Gastrocnemius medialis (tissue), 4 donors: ENCODE measurements at regions not wholly inside any gene's neighbourhood (a gene's known extent, or its start where the extent isn't known, plus 50 kb on each side); places are given as distances from the start of the nearest gene placed in this dataset.
"Not testable (repeated sequence)": the region's sequence is repeated elsewhere in the genome, so short reads cannot be mapped to it uniquely, and the experiment has no call there.

Experiments
- ATAC-seq, 2 donors: fragments of 150-250 bp; one replicate each; pipeline ENCODE4 v1.9.1; 2016
- DNase-seq, 2 donors: peaks; one replicate each; pipeline ENCODE4 v3.0.0-alpha.2; 2019
- H3K27ac ChIP-seq, 4 donors: fragments of 200-600 bp; sonication (generic); 1 replicate in 1 of 4; 2 replicates in 3 of 4; pipeline ENCODE4 v1.5.1; 2016 to 2018; ENCODE audit warnings: mild to moderate bottlenecking in 2 of 4, moderate library complexity in 1 of 4
- H3K27me3 ChIP-seq, 3 donors: fragments of 200-600 bp; sonication (generic) in 2 of 3; 1 replicate in 1 of 3; 2 replicates in 2 of 3; pipeline versions ENCODE4 v1.5.1 to v1.6.0; 2016 to 2019; ENCODE audit warnings: mild to moderate bottlenecking in 1 of 3, moderate library complexity in 1 of 3
- H3K36me3 ChIP-seq, 2 donors: fragments of 200-600 bp; sonication (generic) in 1 of 2; one replicate each; pipeline ENCODE4 v1.5.1; 2017 to 2018
- H3K4me1 ChIP-seq, 2 donors: fragments of 200-600 bp; sonication (generic) in 1 of 2; one replicate each; pipeline ENCODE4 v1.5.1; 2016 to 2017; ENCODE audit warnings: mild to moderate bottlenecking in 2 of 2
- H3K4me3 ChIP-seq, 4 donors: fragments of 200-600 bp; sonication (generic) in 3 of 4; 1 replicate in 1 of 4; 2 replicates in 3 of 4; pipeline ENCODE4 v1.5.1; 2016 to 2019; ENCODE audit warnings: mild to moderate bottlenecking in 2 of 4
- H3K9me3 ChIP-seq, 3 donors: fragments of 200-600 bp; sonication (generic) in 2 of 3; 1 replicate in 1 of 3; 2 replicates in 2 of 3; pipeline ENCODE4 v1.5.1; 2016 to 2019
- CTCF ChIP-seq, 5 experiments: fragments of 450-650 bp in 3 of 5; fragments of 200-600 bp in 2 of 5; sonication (generic) in 2 of 5; IDR thresholded peaks in 4 of 5; conservative IDR thresholded peaks in 1 of 5; 1 replicate in 4 of 5; 2 replicates in 1 of 5; pipeline ENCODE4 v1.5.1; 2016 to 2019; ENCODE audit warnings: antibody characterized with exemption in 5 of 5, mild to moderate bottlenecking in 3 of 5, moderate library complexity in 3 of 5
- POLR2A ChIP-seq, 2 donors: fragments of 450-650 bp; IDR thresholded peaks; one replicate each; pipeline ENCODE4 v1.6.1; 2017; ENCODE audit warnings: antibody characterized with exemption in 2 of 2, mild to moderate bottlenecking in 2 of 2, moderate library complexity in 2 of 2
- in situ Hi-C, 4 donors: fragments of 200-750 bp; cut with MboI; loops; one replicate each; pipeline versions ENCODE4 v1.15.0 to v1.8.0; 2017; ENCODE audit warnings: low sequenced_read_pairs in 4 of 4
- intact Hi-C: fragments of 100-400 bp; cut with DNase I; formaldehyde crosslinking; loops from one replicate; pipeline ENCODE4 v1.15.1; 2023; ENCODE audit warnings: low total_unique reads

- Histone ChIP-seq H3K4me1 (no peaks in the 10 kb centered on the region), H3K27ac (no peak overlapping the region), H3K27me3 (no peaks in the 10 kb centered on the region), H3K9me3 (no peaks in the 10 kb centered on the region), H3K4me3 (no peak overlapping the region), H3K36me3 (no peaks in the 10 kb centered on the region)
- DNase-seq (no peak), ATAC-seq (no peak)
- TF ChIP-seq POLR2A (IDR thresholded peaks at IDR 0.05), result no peak
- no peak for TF ChIP-seq CTCF (IDR thresholded peaks at IDR 0.05 in 4 of 5, conservative IDR thresholded peaks at IDR 0.05 in 1 of 5)
- in situ Hi-C loops (no loop called here), intact Hi-C loops (no loop called here)
These were observed 80.1 kb upstream of the TSC22D2 start for GRCh38 chr3:150327678-150328653.

GRCh38 chr3:150324788-150325187 lies 83.3 kb upstream of the TSC22D2 start:
- no peak for ATAC-seq
- intact Hi-C loops (no loop called here), in situ Hi-C loops (no loop called here)
- Histone ChIP-seq H3K27me3 (no peaks in the 10 kb centered on the region), H3K27ac (no peak overlapping the region), H3K9me3 (no peaks in the 10 kb centered on the region), H3K36me3 (no peaks in the 10 kb centered on the region), H3K4me3 (no peak overlapping the region), H3K4me1 (no peaks in the 10 kb centered on the region)
- TF ChIP-seq POLR2A (IDR thresholded peaks at IDR 0.05) (no peak), CTCF (IDR thresholded peaks at IDR 0.05 in 4 of 5, conservative IDR thresholded peaks at IDR 0.05 in 1 of 5) (no peak)
- no peak for DNase-seq

GRCh38 chr3:150324245-150324644 lies 83.9 kb upstream of the TSC22D2 start:
- Histone ChIP-seq H3K27ac (no peak overlapping the region), H3K4me1 (no peaks in the 10 kb centered on the region), H3K4me3 (no peak overlapping the region), H3K36me3 (no peaks in the 10 kb centered on the region), H3K27me3 (no peaks in the 10 kb centered on the region), H3K9me3 (no peaks in the 10 kb centered on the region)
- ATAC-seq, result no peak
- TF ChIP-seq POLR2A (IDR thresholded peaks at IDR 0.05) (no peak), CTCF (IDR thresholded peaks at IDR 0.05 in 4 of 5, conservative IDR thresholded peaks at IDR 0.05 in 1 of 5) (no peak)
- DNase-seq, result no peak
- intact Hi-C loops, result no loop called here
- in situ Hi-C loops, result no loop called here

GRCh38 chr3:150323770-150324169 lies 84.3 kb upstream of the TSC22D2 start:
- Histone ChIP-seq H3K9me3 (no peaks in the 10 kb centered on the region), H3K36me3 (no peaks in the 10 kb centered on the region), H3K4me1 (no peaks in the 10 kb centered on the region), H3K4me3 (no peak overlapping the region), H3K27me3 (no peaks in the 10 kb centered on the region), H3K27ac (no peak overlapping the region)
- in situ Hi-C loops, result no loop called here
- TF ChIP-seq CTCF (IDR thresholded peaks at IDR 0.05 in 4 of 5, conservative IDR thresholded peaks at IDR 0.05 in 1 of 5), result no peak
- no peak for TF ChIP-seq POLR2A (IDR thresholded peaks at IDR 0.05)
- ATAC-seq (no peak), DNase-seq (no peak)
- intact Hi-C loops, result no loop called here

GRCh38 chr3:150323091-150323490 lies 85.0 kb upstream of the TSC22D2 start:
- in situ Hi-C loops, intact Hi-C loops, H3K27ac ChIP-seq, H3K4me1 ChIP-seq, H3K36me3 ChIP-seq, ATAC-seq, DNase-seq, H3K27me3 ChIP-seq, H3K4me3 ChIP-seq, H3K9me3 ChIP-seq: not testable (repeated sequence)

GRCh38 chr3:150320971-150321370 lies 87.1 kb upstream of the TSC22D2 start:
- intact Hi-C loops, H3K9me3 ChIP-seq, DNase-seq, H3K27me3 ChIP-seq, H3K4me1 ChIP-seq, H3K36me3 ChIP-seq, H3K4me3 ChIP-seq, in situ Hi-C loops, ATAC-seq, H3K27ac ChIP-seq: not testable (repeated sequence)
